ENCODE measurements at regions not wholly inside any gene's neighbourhood (a gene's known extent, or its start where the extent isn't known, plus 50 kb on each side); places are given as distances from the start of the nearest gene placed in this dataset.

- TF ChIP-seq CTCF (IDR thresholded peaks at IDR 0.05; ENCODE audit: insufficient read depth, low read depth, low read length) (no peak), EZH2 (IDR thresholded peaks at IDR 0.05; ENCODE audit: insufficient read depth, low read length) (no peak)
Observed at GRCh38 chr6:40891131-40891530, 147.9 kb downstream of the UNC5CL start.

Measured in astrocyte (in vitro differentiated cells and primary cell).